Ovary (tissue), 7 donors: ENCODE measurements at regions not wholly inside any gene's neighbourhood (a gene's known extent, or its start where the extent isn't known, plus 50 kb on each side); places are given as distances from the start of the nearest gene placed in this dataset.

Experiments used
- DNase-seq, 5 donors: peaks; one replicate each; pipeline ENCODE4 v3.0.0-alpha.2; 2019 to 2020
- H3K27ac ChIP-seq, 2 donors: fragments of 200-600 bp; one replicate each; pipeline versions ENCODE4 v1.5.1 to v1.8.0; 2019 to 2022
- H3K27me3 ChIP-seq: fragments of 200-600 bp; one replicate; pipeline ENCODE4 v1.8.0; 2022
- H3K36me3 ChIP-seq: fragments of 200-600 bp; sonication (generic); one replicate; pipeline ENCODE4 v1.5.1; 2019
- H3K4me1 ChIP-seq: one replicate; pipeline ENCODE4 v1.8.1; 2013; ENCODE audit warnings: mild to moderate bottlenecking, moderate library complexity; ENCODE audit not compliant: insufficient read depth
- H3K4me3 ChIP-seq: fragments of 200-600 bp; sonication (generic); one replicate; pipeline ENCODE4 v1.5.1; 2017
- H3K9me3 ChIP-seq, 2 donors: fragments of 200-600 bp in 1 of 2; sonication (generic) in 1 of 2; one replicate each; pipeline versions ENCODE4 v1.5.1 to v1.8.1; 2013 to 2019; ENCODE audit warnings: mild to moderate bottlenecking in 1 of 2, moderate library complexity in 1 of 2
- EP300 ChIP-seq: sonication (generic); formaldehyde crosslinking; IDR thresholded peaks from one replicate; pipeline ENCODE4 v1.6.1; 2017; ENCODE audit warnings: antibody characterized with exemption
- POLR2A ChIP-seq: fragments of 450-650 bp; IDR thresholded peaks from one replicate; pipeline ENCODE4 v1.6.1; 2017; ENCODE audit warnings: antibody characterized with exemption, mild to moderate bottlenecking, moderate library complexity
- WGBS, 3 donors: extraction: QIAGEN DNeasy Blood & Tissue Kit in 1 of 3; methylation state at CpG; one replicate each; pipeline versions ENCODE4 v1.1.5 to v1.1.7; 2013 to 2017; 5-methylcytosine and 5-hydroxymethylcytosine counted together
- intact Hi-C, 4 donors: fragments of 100-400 bp; cut with DNase I; formaldehyde crosslinking; loops; one replicate each; pipeline versions ENCODE4 v1.11.0 to v1.15.1; 2022 to 2023
- TF ChIP-seq, protein P1 (sequence below), 3 donors: fragments of 450-650 bp in 2 of 3; fragments of 200-600 bp in 1 of 3; IDR thresholded peaks; one replicate each; pipeline versions ENCODE4 v1.5.1 to v1.8.0; 2016 to 2022; ENCODE audit warnings: antibody characterized with exemption in 3 of 3, mild to moderate bottlenecking in 1 of 3
- donor health status: DM: no; HTN: no; CAD: no; lungs with moderate emphysema.
- donor health status: DM: no; HTN: no; CAD: no.
- donor health status: Bipolar disorder and iron deficiency.
- donor health status: DM: no; HTN: no; CAD: no.
- donor health status: DM: yes; HTN: yes; CAD: no.

- H3K4me1 ChIP-seq = no peaks in the 10 kb centered on the region
- DNase-seq = peak; percentile 13 to 50 (median 23)
- H3K36me3 ChIP-seq = no peaks in the 10 kb centered on the region
- TF ChIP-seq EP300 (no peak), POLR2A (no peak)
- TF ChIP-seq, protein P1, sequence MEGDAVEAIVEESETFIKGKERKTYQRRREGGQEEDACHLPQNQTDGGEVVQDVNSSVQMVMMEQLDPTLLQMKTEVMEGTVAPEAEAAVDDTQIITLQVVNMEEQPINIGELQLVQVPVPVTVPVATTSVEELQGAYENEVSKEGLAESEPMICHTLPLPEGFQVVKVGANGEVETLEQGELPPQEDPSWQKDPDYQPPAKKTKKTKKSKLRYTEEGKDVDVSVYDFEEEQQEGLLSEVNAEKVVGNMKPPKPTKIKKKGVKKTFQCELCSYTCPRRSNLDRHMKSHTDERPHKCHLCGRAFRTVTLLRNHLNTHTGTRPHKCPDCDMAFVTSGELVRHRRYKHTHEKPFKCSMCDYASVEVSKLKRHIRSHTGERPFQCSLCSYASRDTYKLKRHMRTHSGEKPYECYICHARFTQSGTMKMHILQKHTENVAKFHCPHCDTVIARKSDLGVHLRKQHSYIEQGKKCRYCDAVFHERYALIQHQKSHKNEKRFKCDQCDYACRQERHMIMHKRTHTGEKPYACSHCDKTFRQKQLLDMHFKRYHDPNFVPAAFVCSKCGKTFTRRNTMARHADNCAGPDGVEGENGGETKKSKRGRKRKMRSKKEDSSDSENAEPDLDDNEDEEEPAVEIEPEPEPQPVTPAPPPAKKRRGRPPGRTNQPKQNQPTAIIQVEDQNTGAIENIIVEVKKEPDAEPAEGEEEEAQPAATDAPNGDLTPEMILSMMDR (IDR thresholded peaks at IDR 0.05) = no peak
- WGBS, 3 donors = 41 to 56% (median 45%) methylated on average over 6 of the region's 6 CpGs
- H3K4me3 ChIP-seq = no peak overlapping the region
- intact Hi-C loops = no loop called here
- H3K27ac ChIP-seq = no peak overlapping the region
- no peaks in the 10 kb centered on the region for H3K27me3 ChIP-seq
- no peaks in the 10 kb centered on the region for H3K9me3 ChIP-seq
Observed at GRCh38 chr7:148527717-148528168, 62.8 kb upstream of the C7orf33 start.

DNA sequence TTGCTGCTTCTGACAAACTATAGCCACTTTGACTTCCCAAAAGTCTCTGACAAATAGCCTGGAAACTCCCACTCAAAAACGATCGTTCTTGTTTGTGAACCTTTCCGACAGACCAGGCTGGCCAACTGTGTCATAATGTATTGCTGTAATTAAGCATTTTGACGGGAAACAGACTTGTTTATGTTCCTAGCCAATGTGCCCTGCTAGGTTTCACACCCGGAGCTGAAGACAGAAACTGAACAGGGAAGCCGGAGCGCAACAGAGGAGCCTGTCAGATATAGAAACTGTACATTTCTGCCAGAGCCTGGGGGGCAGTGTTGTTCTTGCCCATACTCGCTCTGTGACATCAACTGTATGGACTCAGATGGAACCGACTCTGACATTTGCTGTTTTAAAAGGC is 55.3 kb upstream of the C7orf33 start:
- Histone ChIP-seq H3K36me3 (no peaks in the 10 kb centered on the region), H3K9me3 (no peaks in the 10 kb centered on the region), H3K27ac (no peak overlapping the region), H3K27me3 (no peaks in the 10 kb centered on the region), H3K4me3 (no peak overlapping the region), H3K4me1 (no peaks in the 10 kb centered on the region)
- 1 to 3% (median 3%) methylated on average over 9 of the region's 9 CpGs for WGBS, 3 donors
- DNase-seq = no peak
- TF ChIP-seq, protein P1 (IDR thresholded peaks at IDR 0.05) = no peak
- TF ChIP-seq EP300 = no peak
- no peak for TF ChIP-seq POLR2A
- intact Hi-C loops = no loop called here

- WGBS, 3 donors = 83 to 92% (median 88%) methylated on average over 6 of the region's 6 CpGs
- TF ChIP-seq, protein P1 (IDR thresholded peaks at IDR 0.05) = no peak
- TF ChIP-seq POLR2A = no peak
- no peak for TF ChIP-seq EP300
Observed at GRCh38 chr7:148537435-148537834, 53.1 kb upstream of the C7orf33 start.

GRCh38 chr7:148540041-148540738 is 50.4 kb upstream of the C7orf33 start:
- Histone ChIP-seq H3K4me1 (no peaks in the 10 kb centered on the region), H3K4me3 (no peak overlapping the region), H3K27me3 (no peaks in the 10 kb centered on the region), H3K36me3 (no peaks in the 10 kb centered on the region), H3K27ac (no peak overlapping the region), H3K9me3 (no peaks in the 10 kb centered on the region)
- intact Hi-C loops = no loop called here
- WGBS, 3 donors = 38 to 47% (median 42%) methylated on average over 11 of the region's 11 CpGs
- TF ChIP-seq POLR2A = no peak
- TF ChIP-seq, protein P1 (IDR thresholded peaks at IDR 0.05) = no peak
- peak in 3 of 5 donors; percentile 23 to 51 (median 37) for DNase-seq

More at GRCh38 chr7:148537435-148537834, 53.1 kb upstream of the C7orf33 start:
- intact Hi-C loops = no loop called here
- H3K27ac ChIP-seq = no peak overlapping the region
- H3K36me3 ChIP-seq = no peaks in the 10 kb centered on the region
- H3K27me3 ChIP-seq = no peaks in the 10 kb centered on the region
- no peak for DNase-seq
- H3K4me3 ChIP-seq = no peak overlapping the region
- no peaks in the 10 kb centered on the region for H3K9me3 ChIP-seq
- H3K4me1 ChIP-seq = no peaks in the 10 kb centered on the region
